ENCODE measurements at regions not wholly inside any gene's neighbourhood (a gene's known extent, or its start where the extent isn't known, plus 50 kb on each side); places are given as distances from the start of the nearest gene placed in this dataset.

DNA sequence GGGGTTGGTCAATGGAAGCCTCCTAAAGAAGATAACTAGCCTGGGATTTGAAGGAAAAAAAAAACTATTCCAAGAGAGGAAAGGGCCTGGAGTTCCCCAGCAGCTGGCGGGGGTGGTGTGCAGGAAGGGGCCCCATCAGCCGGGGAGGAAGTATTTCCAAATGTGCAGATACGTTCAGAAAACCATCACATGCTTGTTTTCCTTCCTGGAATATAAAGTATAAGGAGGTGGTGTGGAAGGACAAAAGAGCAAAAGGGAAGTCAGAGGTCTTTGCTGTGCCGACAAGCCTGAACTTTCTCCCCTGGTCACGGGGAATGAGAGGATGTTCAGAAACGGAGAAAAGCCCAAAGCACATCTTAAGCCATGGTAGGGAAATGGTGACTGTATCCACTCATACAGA is 72.0 kb upstream of the BACE2 start:
- TF ChIP-seq GATA3 (IDR thresholded peaks at IDR 0.05; ENCODE audit: low read depth, low read length) = no peak
- no peak for TF ChIP-seq GATA2 (IDR thresholded peaks at IDR 0.05; ENCODE audit: low read depth, low read length)

GRCh38 chr21:41098076-41098475 is 69.9 kb upstream of the BACE2 start:
- TF ChIP-seq GATA3 (IDR thresholded peaks at IDR 0.05; ENCODE audit: low read depth, low read length) = no peak
- no peak for TF ChIP-seq GATA2 (IDR thresholded peaks at IDR 0.05; ENCODE audit: low read depth, low read length)

DNA sequence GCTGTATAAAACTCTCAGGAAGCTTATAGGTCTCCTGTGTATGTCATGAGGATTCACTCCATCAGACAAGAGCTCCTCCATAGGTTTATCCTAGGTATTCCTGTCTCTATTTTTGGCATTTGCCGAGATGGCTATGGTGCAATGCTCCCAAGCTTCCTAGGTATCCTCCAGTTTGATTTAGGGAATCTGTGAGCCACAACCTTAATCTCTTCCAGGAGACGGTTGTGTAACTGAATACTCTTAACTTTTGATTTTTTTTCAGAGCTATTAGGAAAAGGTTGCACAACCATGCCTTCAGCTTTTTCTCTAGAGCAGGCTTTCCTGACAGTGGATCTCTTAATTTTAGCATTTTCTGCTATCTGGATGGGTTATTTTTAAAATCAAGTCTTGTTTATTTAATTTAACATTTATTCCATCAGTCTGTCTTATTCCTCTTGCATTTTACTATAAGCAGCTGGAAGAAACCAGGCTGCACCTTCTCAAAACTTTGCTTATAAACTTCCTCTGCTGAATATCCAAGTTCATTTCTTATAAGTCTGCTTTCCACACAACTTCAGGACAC is 69.4 kb upstream of the BACE2 start:
- TF ChIP-seq GATA3 (IDR thresholded peaks at IDR 0.05; ENCODE audit: low read depth, low read length) (no peak), GATA2 (IDR thresholded peaks at IDR 0.05; ENCODE audit: low read depth, low read length) (no peak)

- no peak for TF ChIP-seq GATA2 (IDR thresholded peaks at IDR 0.05; ENCODE audit: low read depth, low read length)
- TF ChIP-seq GATA3 (IDR thresholded peaks at IDR 0.05; ENCODE audit: low read depth, low read length) = no peak
These were observed 67.0 kb upstream of the BACE2 start for GRCh38 chr21:41100826-41101550.

- no peak for TF ChIP-seq GATA2 (IDR thresholded peaks at IDR 0.05; ENCODE audit: low read depth, low read length)
These were observed 65.7 kb upstream of the BACE2 start for GRCh38 chr21:41102281-41102680.

GRCh38 chr21:41107602-41108001 is 60.4 kb upstream of the BACE2 start:
- TF ChIP-seq GATA3 (IDR thresholded peaks at IDR 0.05; ENCODE audit: low read depth, low read length) (no peak), GATA2 (IDR thresholded peaks at IDR 0.05; ENCODE audit: low read depth, low read length) (no peak)

- TF ChIP-seq GATA2 (IDR thresholded peaks at IDR 0.05; ENCODE audit: low read depth, low read length) (no peak), GATA3 (IDR thresholded peaks at IDR 0.05; ENCODE audit: low read depth, low read length) (no peak)
These were observed 59.0 kb upstream of the BACE2 start for GRCh38 chr21:41108668-41109585.

- TF ChIP-seq GATA3 (IDR thresholded peaks at IDR 0.05; ENCODE audit: low read depth, low read length) (no peak), GATA2 (IDR thresholded peaks at IDR 0.05; ENCODE audit: low read depth, low read length) (no peak)
These were observed 57.8 kb upstream of the BACE2 start for GRCh38 chr21:41110161-41110560.

GRCh38 chr21:41110664-41111063 is 57.3 kb upstream of the BACE2 start:
- TF ChIP-seq GATA2 (IDR thresholded peaks at IDR 0.05; ENCODE audit: low read depth, low read length) (no peak), GATA3 (IDR thresholded peaks at IDR 0.05; ENCODE audit: low read depth, low read length) (no peak)

DNA sequence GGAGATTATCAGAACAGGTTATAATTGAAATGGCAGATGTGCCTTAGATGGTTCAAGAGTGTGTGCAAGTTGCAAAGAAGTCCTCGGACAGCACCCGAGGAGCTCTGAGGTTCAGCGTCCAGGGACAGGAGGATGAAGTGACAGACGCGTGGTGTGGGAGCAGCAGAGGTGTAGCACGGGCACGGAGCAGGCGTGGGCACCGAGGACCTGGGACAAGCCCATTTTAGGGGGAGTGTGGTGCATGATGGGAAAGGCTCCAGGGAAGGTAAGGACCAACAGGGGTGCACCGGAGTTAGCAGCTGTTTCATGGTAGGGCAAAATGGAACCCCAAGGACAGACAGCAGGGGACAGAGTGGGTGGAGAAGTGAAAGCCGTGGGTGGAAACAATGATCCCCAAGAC is 56.3 kb upstream of the BACE2 start:
- TF ChIP-seq GATA2 (IDR thresholded peaks at IDR 0.05; ENCODE audit: low read depth, low read length) (no peak), GATA3 (IDR thresholded peaks at IDR 0.05; ENCODE audit: low read depth, low read length) (no peak)

GRCh38 chr21:41112740-41113692 is 54.9 kb upstream of the BACE2 start:
- no peak for TF ChIP-seq GATA3 (IDR thresholded peaks at IDR 0.05; ENCODE audit: low read depth, low read length)
- TF ChIP-seq GATA2 (IDR thresholded peaks at IDR 0.05; ENCODE audit: low read depth, low read length) = no peak

GRCh38 chr21:41115851-41116250 is 52.1 kb upstream of the BACE2 start:
- no peak for TF ChIP-seq GATA2 (IDR thresholded peaks at IDR 0.05; ENCODE audit: low read depth, low read length)
- no peak for TF ChIP-seq GATA3 (IDR thresholded peaks at IDR 0.05; ENCODE audit: low read depth, low read length)

Data from SH-SY5Y (cell line).